ENCODE measurements at regions not wholly inside any gene's neighbourhood (a gene's known extent, or its start where the extent isn't known, plus 50 kb on each side); places are given as distances from the start of the nearest gene placed in this dataset.

- no peak for DNase-seq (ENCODE audit: low read depth in 1 of 2, low spot score in 1 of 2)
- TF ChIP-seq JUND (IDR thresholded peaks at IDR 0.05; ENCODE audit: low read depth) = no peak
- in situ Hi-C loops (cut with HindIII; ENCODE audit: low pct_unique_long_range_greater_than_20kb, low sequenced_read_pairs) = no loop called here
These were observed 349.9 kb downstream of the PTPRU start for GRCh38 chr1:29586215-29586614.

- DNase-seq (ENCODE audit: low read depth in 1 of 2, low spot score in 1 of 2) = no peak
- TF ChIP-seq JUND (IDR thresholded peaks at IDR 0.05; ENCODE audit: low read depth) = no peak
- in situ Hi-C loops (cut with HindIII; ENCODE audit: low pct_unique_long_range_greater_than_20kb, low sequenced_read_pairs) = no loop called here
These were observed 349.3 kb downstream of the PTPRU start for GRCh38 chr1:29585656-29586055.

GRCh38 chr1:29585201-29585600 is 348.9 kb downstream of the PTPRU start:
- in situ Hi-C loops (cut with HindIII; ENCODE audit: low pct_unique_long_range_greater_than_20kb, low sequenced_read_pairs) = no loop called here
- no peak for TF ChIP-seq JUND (IDR thresholded peaks at IDR 0.05; ENCODE audit: low read depth)
- no peak for DNase-seq (ENCODE audit: low read depth in 1 of 2, low spot score in 1 of 2)

DNA sequence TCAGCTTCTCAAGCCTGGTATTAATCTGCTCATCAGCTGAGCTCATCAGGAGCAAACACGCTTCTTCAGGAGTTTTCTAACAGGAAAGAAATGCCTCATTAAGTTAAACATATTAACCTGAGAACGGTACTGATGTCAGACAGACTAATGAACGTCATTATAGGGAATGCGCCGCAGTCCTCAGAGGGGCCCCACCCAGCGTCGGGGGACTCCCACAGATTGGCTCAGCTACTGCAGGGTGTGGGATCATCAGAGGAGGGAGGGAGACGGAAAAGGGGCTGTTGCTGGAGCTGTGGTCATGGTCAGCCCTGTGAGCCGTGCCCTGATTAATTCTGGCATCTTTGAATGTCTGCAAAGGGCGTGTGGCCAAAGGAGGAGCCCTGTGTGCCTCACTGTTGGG is 348.5 kb downstream of the PTPRU start:
- in situ Hi-C loops (cut with HindIII; ENCODE audit: low pct_unique_long_range_greater_than_20kb, low sequenced_read_pairs) = no loop called here
- no peak for TF ChIP-seq JUND (IDR thresholded peaks at IDR 0.05; ENCODE audit: low read depth)
- no peak for DNase-seq (ENCODE audit: low read depth in 1 of 2, low spot score in 1 of 2)

DNA sequence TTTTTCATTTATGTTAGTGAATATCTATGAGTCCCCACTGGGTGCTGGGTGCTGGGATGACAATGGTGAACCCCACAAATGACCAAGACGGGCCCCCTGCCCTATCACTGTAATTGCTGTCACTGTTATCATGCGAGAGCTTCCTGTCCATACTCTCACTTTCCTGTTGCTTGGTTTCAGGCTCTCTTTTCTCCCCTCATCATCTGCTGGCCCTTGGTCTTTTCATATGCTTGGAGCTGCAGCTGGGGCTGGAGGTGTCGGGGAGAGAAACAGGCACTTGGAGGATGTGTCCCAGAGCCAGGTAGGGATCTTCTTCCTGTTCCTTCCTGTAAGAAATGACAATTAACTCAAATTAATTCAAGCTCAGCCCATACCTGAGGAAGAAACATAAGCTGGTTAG is 348.0 kb downstream of the PTPRU start:
- in situ Hi-C loops (cut with HindIII; ENCODE audit: low pct_unique_long_range_greater_than_20kb, low sequenced_read_pairs) = no loop called here
- TF ChIP-seq JUND (IDR thresholded peaks at IDR 0.05; ENCODE audit: low read depth) = no peak
- DNase-seq (ENCODE audit: low read depth in 1 of 2, low spot score in 1 of 2) = no peak

DNA sequence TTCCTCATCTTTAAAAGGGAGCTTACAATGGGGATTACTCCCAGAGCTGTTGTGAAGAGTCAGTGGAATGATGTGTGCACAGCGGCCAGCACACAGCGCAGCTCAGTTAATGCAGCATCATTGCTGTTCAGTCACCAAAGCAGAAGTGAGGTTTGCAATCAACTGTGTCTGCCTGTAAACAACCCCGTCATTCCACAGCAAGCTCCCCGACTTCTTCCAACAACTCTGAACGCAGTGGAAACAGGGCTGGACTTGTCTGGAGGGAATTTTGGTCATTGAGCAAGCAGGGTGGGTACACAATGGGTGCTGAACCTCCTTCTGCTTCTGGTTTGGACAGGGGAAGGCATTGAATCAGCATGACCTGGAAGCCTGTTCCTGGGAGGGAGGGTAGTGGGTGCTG is 347.4 kb downstream of the PTPRU start:
- no peak for DNase-seq (ENCODE audit: low read depth in 1 of 2, low spot score in 1 of 2)
- in situ Hi-C loops (cut with HindIII; ENCODE audit: low pct_unique_long_range_greater_than_20kb, low sequenced_read_pairs) = no loop called here
- TF ChIP-seq JUND (IDR thresholded peaks at IDR 0.05; ENCODE audit: low read depth) = no peak

- no peak for DNase-seq (ENCODE audit: low read depth in 1 of 2, low spot score in 1 of 2)
- TF ChIP-seq JUND (IDR thresholded peaks at IDR 0.05; ENCODE audit: low read depth) = no peak
- in situ Hi-C loops (cut with HindIII; ENCODE audit: low pct_unique_long_range_greater_than_20kb, low sequenced_read_pairs) = no loop called here
These were observed 344.9 kb downstream of the PTPRU start for GRCh38 chr1:29581256-29581655.

- no peak for TF ChIP-seq JUND (IDR thresholded peaks at IDR 0.05; ENCODE audit: low read depth)
- no peak for DNase-seq (ENCODE audit: low read depth in 1 of 2, low spot score in 1 of 2)
- in situ Hi-C loops (cut with HindIII; ENCODE audit: low pct_unique_long_range_greater_than_20kb, low sequenced_read_pairs) = no loop called here
These were observed 343.6 kb downstream of the PTPRU start for GRCh38 chr1:29579821-29580425.

GRCh38 chr1:29577512-29577911 is 341.2 kb downstream of the PTPRU start:
- in situ Hi-C loops (cut with HindIII; ENCODE audit: low pct_unique_long_range_greater_than_20kb, low sequenced_read_pairs) = no loop called here
- no peak for DNase-seq (ENCODE audit: low read depth in 1 of 2, low spot score in 1 of 2)
- TF ChIP-seq JUND (IDR thresholded peaks at IDR 0.05; ENCODE audit: low read depth) = no peak

DNA sequence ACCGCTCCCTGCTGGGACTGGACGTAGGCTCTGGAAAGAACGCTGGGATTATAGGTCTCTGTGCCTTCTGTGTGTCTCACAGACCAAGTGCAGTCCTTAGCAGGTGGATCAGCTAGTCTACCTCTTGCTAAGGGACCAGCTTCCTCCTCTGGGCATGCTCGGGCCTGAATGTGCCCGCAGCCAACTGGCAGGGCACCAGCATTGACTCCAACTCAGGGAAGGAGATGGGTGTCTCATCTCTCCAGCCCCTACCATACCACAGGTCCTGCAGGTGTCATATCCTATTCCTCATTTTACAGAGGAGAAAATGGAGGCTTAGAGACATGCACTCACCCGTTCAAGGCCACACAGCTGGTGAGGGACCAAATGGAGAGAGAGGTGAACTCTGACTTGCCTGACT is 340.2 kb downstream of the PTPRU start:
- no peak for DNase-seq (ENCODE audit: low read depth in 1 of 2, low spot score in 1 of 2)
- in situ Hi-C loops (cut with HindIII; ENCODE audit: low pct_unique_long_range_greater_than_20kb, low sequenced_read_pairs) = no loop called here
- TF ChIP-seq JUND (IDR thresholded peaks at IDR 0.05; ENCODE audit: low read depth) = no peak

GRCh38 chr1:29575826-29576225 is 339.5 kb downstream of the PTPRU start:
- in situ Hi-C loops (cut with HindIII; ENCODE audit: low pct_unique_long_range_greater_than_20kb, low sequenced_read_pairs) = no loop called here
- TF ChIP-seq JUND (IDR thresholded peaks at IDR 0.05; ENCODE audit: low read depth) = no peak
- DNase-seq (ENCODE audit: low read depth in 1 of 2, low spot score in 1 of 2) = no peak

GRCh38 chr1:29575277-29575676 is 339.0 kb downstream of the PTPRU start:
- no peak for DNase-seq (ENCODE audit: low read depth in 1 of 2, low spot score in 1 of 2)
- no peak for TF ChIP-seq JUND (IDR thresholded peaks at IDR 0.05; ENCODE audit: low read depth)
- in situ Hi-C loops (cut with HindIII; ENCODE audit: low pct_unique_long_range_greater_than_20kb, low sequenced_read_pairs) = no loop called here

- in situ Hi-C loops (cut with HindIII; ENCODE audit: low pct_unique_long_range_greater_than_20kb, low sequenced_read_pairs) = no loop called here
- DNase-seq (ENCODE audit: low read depth in 1 of 2, low spot score in 1 of 2) = no peak
These were observed 338.5 kb downstream of the PTPRU start for GRCh38 chr1:29574871-29575270.

GRCh38 chr1:29569971-29570634 is 333.8 kb downstream of the PTPRU start:
- in situ Hi-C loops (cut with HindIII; ENCODE audit: low pct_unique_long_range_greater_than_20kb, low sequenced_read_pairs) = no loop called here
- no peak for TF ChIP-seq JUND (IDR thresholded peaks at IDR 0.05; ENCODE audit: low read depth)
- DNase-seq (ENCODE audit: low read depth in 1 of 2, low spot score in 1 of 2) = no peak

More at GRCh38 chr1:29574871-29575270, 338.5 kb downstream of the PTPRU start:
- no peak for TF ChIP-seq JUND (IDR thresholded peaks at IDR 0.05; ENCODE audit: low read depth)

All from T47D (cell line).